ENCODE measurements at regions not wholly inside any gene's neighbourhood (a gene's known extent, or its start where the extent isn't known, plus 50 kb on each side); places are given as distances from the start of the nearest gene placed in this dataset.

- no peak for DNase-seq (ENCODE audit: low read depth, low spot score)
Measured at GRCh38 chr4:130628531-130628930, 1532.6 kb downstream of the C4orf33 start.

GRCh38 chr4:130632731-130633604, 1537.0 kb downstream of the C4orf33 start:
- DNase-seq (ENCODE audit: low read depth, low spot score) = peak; percentile 14

- DNase-seq (ENCODE audit: low read depth, low spot score) = no peak
Measured at GRCh38 chr4:130636486-130636885, 1540.5 kb downstream of the C4orf33 start.

- no peak for DNase-seq (ENCODE audit: low read depth, low spot score)
Measured at GRCh38 chr4:130640592-130640991, 1544.6 kb downstream of the C4orf33 start.

GRCh38 chr4:130646886-130647285, 1550.9 kb downstream of the C4orf33 start:
- DNase-seq (ENCODE audit: low read depth, low spot score) = no peak

GRCh38 chr4:130648570-130648969, 1552.6 kb downstream of the C4orf33 start:
- DNase-seq (ENCODE audit: low read depth, low spot score) = no peak

- DNase-seq (ENCODE audit: low read depth, low spot score) = no peak
Measured at GRCh38 chr4:130653842-130654241, 1557.9 kb downstream of the C4orf33 start.

GRCh38 chr4:130659320-130659719, 1563.4 kb downstream of the C4orf33 start:
- no peak for DNase-seq (ENCODE audit: low read depth, low spot score)

- no peak for DNase-seq (ENCODE audit: low read depth, low spot score)
Measured at GRCh38 chr4:130668859-130669258, 1572.9 kb downstream of the C4orf33 start.

- DNase-seq (ENCODE audit: low read depth, low spot score) = no peak
Measured at GRCh38 chr4:130675266-130675665, 1579.3 kb downstream of the C4orf33 start.

GRCh38 chr4:130689181-130689580, 1593.2 kb downstream of the C4orf33 start:
- no peak for DNase-seq (ENCODE audit: low read depth, low spot score)

- no peak for DNase-seq (ENCODE audit: low read depth, low spot score)
Measured at GRCh38 chr4:130698251-130698650, 1602.3 kb downstream of the C4orf33 start.

GRCh38 chr4:130699004-130699403, 1603.1 kb downstream of the C4orf33 start:
- no peak for DNase-seq (ENCODE audit: low read depth, low spot score)

GRCh38 chr4:130703211-130703935, 1607.4 kb downstream of the C4orf33 start:
- DNase-seq (ENCODE audit: low read depth, low spot score) = no peak

- no peak for DNase-seq (ENCODE audit: low read depth, low spot score)
Measured at GRCh38 chr4:130705023-130705422, 1609.1 kb downstream of the C4orf33 start.

- DNase-seq (ENCODE audit: low read depth, low spot score) = no peak
Measured at GRCh38 chr4:130712038-130712437, 1616.1 kb downstream of the C4orf33 start.

GRCh38 chr4:130714006-130714405, 1618.1 kb downstream of the C4orf33 start:
- no peak for DNase-seq (ENCODE audit: low read depth, low spot score)

GRCh38 chr4:130722361-130722760, 1626.4 kb downstream of the C4orf33 start:
- DNase-seq (ENCODE audit: low read depth, low spot score) = peak; percentile 2

- DNase-seq (ENCODE audit: low read depth, low spot score) = no peak
Measured at GRCh38 chr4:130736436-130737185, 1640.7 kb downstream of the C4orf33 start.

GRCh38 chr4:130738233-130738632, 1642.3 kb downstream of the C4orf33 start:
- no peak for DNase-seq (ENCODE audit: low read depth, low spot score)

- no peak for DNase-seq (ENCODE audit: low read depth, low spot score)
Measured at GRCh38 chr4:130747842-130748241, 1651.9 kb downstream of the C4orf33 start.

- no peak for DNase-seq (ENCODE audit: low read depth, low spot score)
Measured at GRCh38 chr4:130753926-130754325, 1658.0 kb downstream of the C4orf33 start.

Measured in ELF-1 (cell line).